H4 (cell line): ENCODE measurements at regions not wholly inside any gene's neighbourhood (a gene's known extent, or its start where the extent isn't known, plus 50 kb on each side); places are given as distances from the start of the nearest gene placed in this dataset.
A peak's percentile ranks its signal among the peaks of the same experiment; 100 is the strongest.

ENCODE experiments used
- DNase-seq: peaks from one replicate; pipeline ENCODE4 v3.0.0-alpha.2; 2015; ENCODE audit warnings: low spot score

DNA sequence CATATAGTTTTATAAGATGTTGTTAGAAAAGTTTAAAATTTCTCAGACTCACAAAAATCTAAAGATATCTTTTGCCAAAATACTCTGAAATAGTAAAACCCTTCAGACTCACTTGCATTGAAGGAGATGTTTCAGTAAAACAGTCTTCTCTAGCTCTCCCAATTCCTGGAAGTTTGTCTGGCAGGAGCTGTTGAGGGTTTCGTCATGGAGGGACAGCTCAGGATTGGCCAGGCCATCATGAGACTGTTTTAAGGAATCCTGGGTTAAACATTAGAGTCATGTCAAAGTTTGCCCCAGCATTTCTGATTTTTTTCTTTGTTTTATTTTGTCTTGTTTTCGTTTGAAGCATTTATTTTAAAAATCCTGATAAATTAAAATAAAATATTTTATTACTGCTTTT lies 293.8 kb upstream of the PBX1 start:
- no peak for DNase-seq

DNA sequence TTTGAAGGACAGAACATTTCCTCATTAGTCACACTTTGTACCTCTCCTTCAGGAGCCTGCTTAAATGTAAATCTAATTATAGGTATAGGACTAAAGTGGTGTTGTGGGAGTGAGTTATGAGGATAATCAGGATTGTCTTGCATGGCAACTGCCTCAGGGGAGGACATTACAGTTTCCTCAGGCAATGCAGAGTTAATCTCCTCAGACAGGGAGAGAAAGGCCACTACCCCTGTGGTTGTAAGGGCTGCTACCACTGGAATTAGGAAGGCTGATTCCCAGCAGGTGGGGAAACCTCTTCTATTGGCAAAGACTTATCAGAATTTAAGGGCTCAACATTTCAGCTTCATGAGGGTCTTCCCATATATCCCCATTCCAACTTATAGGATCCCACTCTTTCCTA lies 286.8 kb upstream of the PBX1 start:
- no peak for DNase-seq

DNA sequence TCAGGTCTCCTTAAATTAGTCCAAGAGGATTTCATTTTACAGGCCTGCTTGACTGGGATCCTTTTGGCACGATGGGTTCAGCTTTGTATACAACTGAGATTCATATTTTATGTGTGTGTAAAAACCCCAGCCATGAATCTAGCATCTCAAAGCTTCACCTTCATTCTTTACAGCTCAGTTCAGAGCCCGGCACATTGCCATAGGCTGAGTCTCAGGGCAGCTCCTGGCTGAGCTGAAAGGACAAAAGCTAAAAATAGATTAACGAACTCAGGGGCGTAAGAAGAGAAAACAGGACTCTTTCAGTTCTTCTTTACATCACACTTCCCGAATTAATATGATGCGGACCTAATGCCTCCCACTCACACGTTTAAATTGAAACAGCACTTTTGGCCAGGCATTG lies 262.8 kb upstream of the PBX1 start:
- DNase-seq: no peak

GRCh38 chr1:164308101-164308500 lies 250.9 kb upstream of the PBX1 start:
- DNase-seq: no peak

DNA sequence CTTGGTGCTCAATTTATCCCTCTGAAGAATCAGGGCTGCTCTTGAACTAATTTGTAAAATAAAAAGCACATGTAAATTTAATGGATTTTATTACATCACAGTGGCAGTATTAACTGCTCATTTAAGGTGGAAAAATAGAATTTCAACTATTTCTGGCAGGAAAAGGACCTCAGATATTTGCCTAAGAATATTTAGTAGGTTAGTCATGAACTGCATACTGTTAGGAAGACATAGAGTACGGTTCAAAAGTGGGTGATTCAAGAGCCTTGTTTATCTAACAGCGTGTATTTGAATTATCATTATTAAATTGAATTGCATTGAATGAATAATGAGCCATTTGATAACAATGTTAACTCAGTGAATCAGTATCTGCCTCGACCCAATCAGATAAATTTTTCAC lies 248.8 kb upstream of the PBX1 start:
- DNase-seq: no peak

GRCh38 chr1:164311377-164311776 lies 247.6 kb upstream of the PBX1 start:
- no peak for DNase-seq

- no peak for DNase-seq
These were observed 237.9 kb upstream of the PBX1 start for GRCh38 chr1:164320790-164321731.

DNA sequence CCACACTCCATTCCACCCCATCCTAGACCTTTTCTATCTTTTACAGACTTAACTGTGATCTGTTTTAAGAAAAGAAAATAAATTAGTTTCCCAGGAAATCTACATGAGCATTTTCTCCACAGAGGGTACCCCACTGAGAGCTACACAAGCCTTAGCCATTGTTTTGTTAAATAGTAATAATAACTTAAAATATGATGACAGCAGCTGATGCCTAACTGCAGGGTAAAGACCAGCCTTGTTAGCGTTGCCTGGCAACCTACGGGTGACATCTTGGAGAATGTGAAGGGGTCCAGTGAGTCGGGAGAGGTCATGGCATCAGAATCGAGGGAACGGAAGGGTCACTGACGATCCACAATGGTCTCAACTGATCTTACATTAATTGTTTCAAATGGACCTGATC lies 233.2 kb upstream of the PBX1 start:
- no peak for DNase-seq

GRCh38 chr1:164333387-164333786 lies 225.6 kb upstream of the PBX1 start:
- no peak for DNase-seq

DNA sequence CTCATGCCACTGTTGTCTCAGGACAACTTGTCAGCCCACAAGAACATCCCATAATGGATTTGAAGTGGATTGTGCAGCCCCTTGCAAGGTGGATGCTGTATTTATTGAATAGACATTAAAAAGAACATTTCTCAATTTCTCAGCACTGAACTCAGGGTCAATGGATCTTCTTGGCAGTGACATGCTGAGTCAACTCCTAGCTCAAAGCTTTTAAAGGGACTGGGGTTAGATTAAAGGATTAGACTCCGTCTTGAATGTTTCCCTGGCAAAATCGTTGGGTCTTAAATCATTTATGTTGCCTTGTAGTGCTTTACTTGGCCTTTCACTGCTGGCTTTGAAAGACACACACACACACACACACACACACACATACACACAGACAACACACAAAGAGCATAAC lies 221.6 kb upstream of the PBX1 start:
- no peak for DNase-seq

DNA sequence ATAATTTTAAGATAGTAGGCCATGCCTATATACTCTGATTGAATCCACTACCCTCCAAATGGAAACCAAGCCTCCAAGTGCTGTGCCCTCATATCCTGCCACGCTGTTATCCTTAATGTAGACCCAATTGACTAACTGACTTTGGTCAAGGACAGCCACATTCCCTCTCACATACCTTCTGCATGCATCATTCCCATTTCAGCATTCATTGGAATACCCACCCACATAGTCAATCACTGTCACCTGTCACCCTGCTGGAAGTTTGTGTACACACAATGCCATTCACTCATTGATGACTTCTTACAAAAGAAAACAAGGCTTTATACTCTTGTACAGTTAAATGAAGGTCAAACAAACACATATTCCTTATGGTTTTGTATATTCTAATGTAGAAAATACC lies 221.1 kb upstream of the PBX1 start:
- DNase-seq: no peak

DNA sequence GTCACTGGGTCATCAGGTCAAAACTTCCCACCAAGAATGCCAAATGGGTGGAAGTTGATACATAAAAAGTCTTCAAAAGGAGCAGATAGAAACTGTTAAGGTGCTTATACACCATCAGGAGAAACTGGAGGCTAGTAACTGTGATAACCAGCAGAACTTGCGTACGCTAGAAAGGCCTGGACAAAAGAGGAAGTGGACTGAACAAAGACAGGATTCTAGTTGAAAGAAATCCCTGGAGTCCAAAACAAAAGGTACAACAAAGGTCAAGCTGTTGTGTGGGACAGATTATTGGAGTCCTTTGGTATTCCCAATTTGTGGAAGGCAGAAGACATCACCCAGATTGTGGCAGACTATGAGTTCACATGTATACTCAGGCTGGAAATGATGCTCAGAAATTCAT lies 215.8 kb upstream of the PBX1 start:
- no peak for DNase-seq

DNA sequence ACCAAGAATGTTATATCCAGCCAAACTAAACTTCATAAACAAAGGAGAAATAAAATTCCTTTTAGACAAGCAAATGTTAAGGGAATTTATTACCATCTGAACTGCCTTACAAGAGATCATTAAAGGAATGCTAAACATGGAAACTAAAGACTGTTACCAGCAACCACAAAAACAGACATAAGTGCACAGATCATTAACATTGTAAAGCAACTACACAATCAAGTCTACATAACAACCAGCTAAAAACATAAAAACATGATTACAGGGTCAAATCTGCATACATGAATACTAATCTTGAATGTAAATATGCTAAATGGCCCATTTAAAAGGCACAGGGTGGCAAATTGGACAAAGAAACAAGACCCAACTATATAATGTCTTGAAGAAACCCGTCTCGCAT lies 211.0 kb upstream of the PBX1 start:
- DNase-seq: no peak

DNA sequence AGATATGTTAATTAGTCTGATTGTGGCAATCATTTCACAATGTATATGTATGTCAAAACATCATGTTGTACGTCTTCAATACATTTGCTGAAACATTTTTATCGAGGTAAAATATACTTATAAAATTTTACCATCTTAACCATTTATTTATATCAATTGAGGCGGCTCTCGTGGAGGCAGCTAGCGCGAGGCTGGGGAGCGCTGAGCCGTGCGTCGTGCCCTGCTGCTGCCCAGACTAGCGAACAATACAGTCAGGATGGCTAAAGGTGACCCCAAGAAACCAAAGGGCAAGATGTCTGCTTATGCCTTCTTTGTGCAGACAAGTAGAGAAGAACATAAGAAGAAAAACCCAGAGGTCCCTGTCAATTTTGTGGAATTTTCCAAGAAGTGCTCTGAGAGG lies 202.5 kb upstream of the PBX1 start:
- no peak for DNase-seq

GRCh38 chr1:164360265-164360664 lies 198.7 kb upstream of the PBX1 start:
- DNase-seq: no peak

GRCh38 chr1:164361927-164362326 lies 197.1 kb upstream of the PBX1 start:
- no peak for DNase-seq

DNA sequence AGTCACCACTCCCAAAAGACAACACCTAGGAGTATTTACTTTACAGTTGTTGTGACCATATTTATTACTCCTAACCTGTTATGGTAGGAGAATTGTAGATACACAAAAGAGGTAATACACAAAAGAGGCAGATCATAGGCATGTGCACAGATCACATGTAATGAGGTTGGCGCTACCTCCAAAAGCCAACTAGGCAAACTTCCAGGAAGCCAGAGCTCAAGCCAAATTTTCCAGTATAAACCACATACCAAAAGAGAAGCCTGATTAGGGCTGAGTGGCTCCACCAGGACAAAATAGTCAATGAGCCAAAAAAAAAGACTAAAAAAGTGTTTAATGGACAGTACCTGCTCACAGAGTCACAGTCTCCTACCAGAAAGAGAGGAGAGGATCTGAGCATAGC lies 195.0 kb upstream of the PBX1 start:
- DNase-seq: no peak

DNA sequence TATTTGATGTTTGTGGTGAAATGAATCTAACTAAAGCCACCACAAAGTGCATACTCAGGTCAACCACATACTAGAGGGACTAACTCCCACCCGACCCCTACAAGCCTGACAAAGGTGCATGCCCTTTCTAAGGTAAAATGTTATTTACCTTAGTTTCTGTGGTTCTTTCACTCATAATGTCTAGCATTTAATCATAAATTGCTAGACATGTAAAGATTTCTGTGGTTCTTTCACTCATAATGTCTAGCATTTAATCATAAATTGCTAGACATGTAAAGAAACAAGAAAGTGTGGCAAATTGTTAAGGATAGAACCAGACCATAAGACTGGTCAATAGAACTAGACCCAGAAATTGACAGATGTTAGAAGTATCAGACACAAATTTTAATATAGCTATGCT lies 193.0 kb upstream of the PBX1 start:
- DNase-seq: no peak

DNA sequence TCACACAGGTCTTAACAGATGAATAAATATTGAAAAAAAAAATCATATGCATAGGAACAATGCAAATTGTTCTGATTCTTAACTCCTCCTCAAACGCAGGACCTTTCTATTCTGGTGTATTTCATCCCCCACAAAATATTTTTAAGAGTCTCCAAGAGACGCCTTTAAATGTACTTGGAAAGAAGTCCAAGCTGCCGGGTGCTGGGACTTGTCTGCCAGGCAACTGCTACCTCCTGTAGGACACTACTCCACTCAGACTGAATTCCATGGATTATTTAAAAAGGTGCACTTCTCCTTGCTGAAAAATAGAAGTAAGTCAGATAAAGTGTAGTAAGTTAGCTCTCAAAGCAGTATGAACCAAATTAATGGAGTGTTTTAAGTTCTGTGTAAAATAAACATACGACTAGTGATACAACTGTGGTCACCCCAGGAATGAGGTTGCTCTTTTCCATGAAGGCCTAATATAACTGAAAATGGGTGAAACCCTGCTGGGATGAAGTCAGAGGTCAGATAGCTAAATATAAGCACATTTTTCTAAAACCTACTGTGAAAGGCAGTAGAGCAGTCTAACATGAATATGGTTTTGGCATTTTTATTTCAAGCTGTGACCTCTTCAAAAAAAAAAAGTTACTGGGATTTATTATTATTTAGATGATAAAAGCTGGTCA lies 189.2 kb upstream of the PBX1 start:
- peak; percentile 23 for DNase-seq

- DNase-seq: peak; percentile 39
These were observed 178.1 kb upstream of the PBX1 start for GRCh38 chr1:164380893-164381292.

- no peak for DNase-seq
These were observed 176.6 kb upstream of the PBX1 start for GRCh38 chr1:164382384-164382783.

DNA sequence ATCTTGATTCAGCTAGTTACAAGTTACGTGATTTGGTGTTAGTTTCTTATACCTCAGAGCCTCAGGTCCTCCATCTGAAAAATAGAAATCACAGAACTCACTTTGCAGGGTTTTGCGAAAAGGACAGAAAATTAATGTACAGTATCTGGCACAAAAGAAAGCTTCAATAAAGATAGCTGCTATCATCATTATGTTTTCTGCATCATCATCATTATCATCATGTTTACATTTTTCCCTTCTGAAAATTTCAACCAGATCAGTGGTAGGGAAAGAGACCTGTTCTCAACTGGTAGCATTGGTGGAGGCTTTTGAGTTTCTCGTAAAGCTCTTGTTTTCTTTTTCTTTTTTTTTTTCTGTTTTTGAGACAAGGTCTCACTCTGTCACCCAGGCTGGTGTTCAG lies 174.7 kb upstream of the PBX1 start:
- no peak for DNase-seq

- no peak for DNase-seq
These were observed 141.8 kb upstream of the PBX1 start for GRCh38 chr1:164417016-164417704.
